Tibial nerve (tissue), 4 donors: ENCODE measurements at regions not wholly inside any gene's neighbourhood (a gene's known extent, or its start where the extent isn't known, plus 50 kb on each side); places are given as distances from the start of the nearest gene placed in this dataset.
"Not testable (repeated sequence)": the region's sequence is repeated elsewhere in the genome, so short reads cannot be mapped to it uniquely, and the experiment has no call there.

Experiments used
- DNase-seq, 2 donors: peaks; one replicate each; pipeline ENCODE4 v3.0.0-alpha.2; 2019; ENCODE audit warnings: low spot score in 2 of 2
- H3K27ac ChIP-seq, 4 donors: fragments of 200-600 bp; sonication (generic) in 3 of 4; one replicate each; pipeline ENCODE4 v1.5.1; 2017 to 2019; ENCODE audit warnings: mild to moderate bottlenecking in 1 of 4
- H3K27me3 ChIP-seq, 2 donors: fragments of 200-600 bp; sonication (generic) in 1 of 2; one replicate each; pipeline versions ENCODE4 v1.5.1 to v1.6.0; 2017 to 2019
- H3K36me3 ChIP-seq, 3 donors: fragments of 200-600 bp; sonication (generic); one replicate each; pipeline ENCODE4 v1.5.1; 2018 to 2019
- H3K4me1 ChIP-seq, 4 donors: fragments of 200-600 bp; sonication (generic) in 3 of 4; one replicate each; pipeline ENCODE4 v1.5.1; 2017 to 2019
- H3K4me3 ChIP-seq, 4 donors: fragments of 200-600 bp; sonication (generic) in 3 of 4; one replicate each; pipeline ENCODE4 v1.5.1; 2017 to 2019; ENCODE audit warnings: mild to moderate bottlenecking in 1 of 4, moderate library complexity in 1 of 4
- H3K9me3 ChIP-seq, 4 donors: fragments of 200-600 bp; sonication (generic) in 3 of 4; one replicate each; pipeline ENCODE4 v1.5.1; 2017 to 2019
- CTCF ChIP-seq, 5 experiments: fragments of 200-600 bp in 3 of 5; fragments of 450-650 bp in 2 of 5; sonication (generic) in 3 of 5; IDR thresholded peaks; one replicate each; pipeline ENCODE4 v1.5.1; 2016 to 2019; ENCODE audit warnings: antibody characterized with exemption in 5 of 5, mild to moderate bottlenecking in 3 of 5, moderate library complexity in 2 of 5
- EP300 ChIP-seq, 2 donors: sonication (generic); formaldehyde crosslinking; IDR thresholded peaks; one replicate each; pipeline ENCODE4 v1.6.1; 2017; ENCODE audit warnings: antibody characterized with exemption in 2 of 2, mild to moderate bottlenecking in 1 of 2
- POLR2A ChIP-seq, 2 donors: fragments of 450-650 bp; IDR thresholded peaks; one replicate each; pipeline ENCODE4 v1.6.1; 2017; ENCODE audit warnings: antibody characterized with exemption in 2 of 2, mild to moderate bottlenecking in 2 of 2, moderate library complexity in 2 of 2
- WGBS, 2 donors: methylation state at CpG; one replicate each; pipeline ENCODE4 v1.1.5; 2018; 5-methylcytosine and 5-hydroxymethylcytosine counted together

GRCh38 chr10:27345455-27345920 is 104.9 kb upstream of the ACBD5 start:
- Histone ChIP-seq H3K36me3 (no peaks in the 10 kb centered on the region), H3K9me3 (no peaks in the 10 kb centered on the region), H3K4me3 (no peak overlapping the region), H3K4me1 (no peaks in the 10 kb centered on the region), H3K27ac (no peak overlapping the region), H3K27me3 (no peaks in the 10 kb centered on the region)
- TF ChIP-seq CTCF (IDR thresholded peaks at IDR 0.05) = no peak
- no peak for TF ChIP-seq POLR2A (IDR thresholded peaks at IDR 0.05)
- TF ChIP-seq EP300 (IDR thresholded peaks at IDR 0.05) = no peak
- WGBS, 2 donors = 44 to 52% methylated on average over 4 of the region's 4 CpGs
- DNase-seq = no peak

GRCh38 chr10:27344568-27345454 is 104.2 kb upstream of the ACBD5 start:
- TF ChIP-seq POLR2A (IDR thresholded peaks at IDR 0.05) (no peak), EP300 (IDR thresholded peaks at IDR 0.05) (no peak), CTCF (IDR thresholded peaks at IDR 0.05) (no peak)
- no peaks in the 10 kb centered on the region for H3K36me3 ChIP-seq
- no peak overlapping the region for H3K4me3 ChIP-seq
- no peaks in the 10 kb centered on the region for H3K9me3 ChIP-seq
- DNase-seq = no peak
- H3K27me3 ChIP-seq = no peaks in the 10 kb centered on the region
- no peak overlapping the region for H3K27ac ChIP-seq
- 57 to 63% methylated on average over 8 of the region's 8 CpGs for whole genome bisulfite sequencing, 2 donors
- H3K4me1 ChIP-seq = no peaks in the 10 kb centered on the region

- no peaks in the 10 kb centered on the region for H3K27me3 ChIP-seq
- TF ChIP-seq POLR2A (IDR thresholded peaks at IDR 0.05) = no peak
- no peak for TF ChIP-seq EP300 (IDR thresholded peaks at IDR 0.05)
- TF ChIP-seq CTCF (IDR thresholded peaks at IDR 0.05) = no peak
Measured at GRCh38 chr10:27341001-27341400, 100.4 kb upstream of the ACBD5 start.

GRCh38 chr10:27335246-27335645 is 94.6 kb upstream of the ACBD5 start:
- DNase-seq, H3K36me3 ChIP-seq, H3K4me3 ChIP-seq, H3K27me3 ChIP-seq, H3K27ac ChIP-seq, H3K4me1 ChIP-seq, H3K9me3 ChIP-seq: not testable (repeated sequence)
- WGBS, 2 donors = 56 to 87% methylated on average over 3 of the region's 3 CpGs

More at GRCh38 chr10:27341001-27341400, 100.4 kb upstream of the ACBD5 start:
- Histone ChIP-seq H3K9me3 (no peaks in the 10 kb centered on the region), H3K27ac (no peak overlapping the region), H3K4me1 (no peaks in the 10 kb centered on the region), H3K4me3 (no peak overlapping the region), H3K36me3 (no peaks in the 10 kb centered on the region)
- DNase-seq = no peak
- WGBS, 2 donors = 30 to 52% methylated on average over 3 of the region's 3 CpGs

GRCh38 chr10:27330074-27330473 is 89.5 kb upstream of the ACBD5 start:
- H3K4me1 ChIP-seq = no peaks in the 10 kb centered on the region
- H3K27ac ChIP-seq = no peak overlapping the region
- TF ChIP-seq CTCF (IDR thresholded peaks at IDR 0.05) (no peak), POLR2A (IDR thresholded peaks at IDR 0.05) (no peak), EP300 (IDR thresholded peaks at IDR 0.05) (no peak)
- no peak for DNase-seq
- no peaks in the 10 kb centered on the region for H3K27me3 ChIP-seq
- WGBS, 2 donors = 79 to 80% methylated on average over 3 of the region's 3 CpGs
- no peaks in the 10 kb centered on the region for H3K9me3 ChIP-seq
- H3K36me3 ChIP-seq = no peaks in the 10 kb centered on the region
- H3K4me3 ChIP-seq = no peak overlapping the region
